ENCODE measurements at regions not wholly inside any gene's neighbourhood (a gene's known extent, or its start where the extent isn't known, plus 50 kb on each side); places are given as distances from the start of the nearest gene placed in this dataset.
"Not testable (repeated sequence)": the region's sequence is repeated elsewhere in the genome, so short reads cannot be mapped to it uniquely, and the experiment has no call there.

GRCh38 chr21:5154641-5154982 lies 5366.8 kb upstream of the TPTE start:
- TF ChIP-seq CTCF (conservative IDR thresholded peaks at IDR 0.05 in 1 of 2, IDR thresholded peaks at IDR 0.05 in 1 of 2; ENCODE audit: extremely low read depth in 1 of 2, insufficient read depth in 1 of 2, low read depth in 1 of 2, low read length in 2 of 2); EZH2 (IDR thresholded peaks at IDR 0.05; ENCODE audit: borderline replicate concordance, low read length): not testable (repeated sequence)
